Sigmoid colon (tissue), 6 donors: ENCODE measurements at regions not wholly inside any gene's neighbourhood (a gene's known extent, or its start where the extent isn't known, plus 50 kb on each side); places are given as distances from the start of the nearest gene placed in this dataset.

Experiments
- DNase-seq: peaks from one replicate; pipeline ENCODE4 v3.0.0-alpha.2; 2019
- H3K27ac ChIP-seq, 4 donors: fragments of 200-600 bp; sonication (generic); one replicate each; pipeline ENCODE4 v1.5.1; 2016 to 2019; ENCODE audit warnings: mild to moderate bottlenecking in 1 of 4
- H3K27me3 ChIP-seq, 3 donors: fragments of 200-600 bp; sonication (generic); one replicate each; pipeline ENCODE4 v1.5.1; 2019; ENCODE audit warnings: mild to moderate bottlenecking in 1 of 3
- H3K36me3 ChIP-seq, 4 donors: fragments of 200-600 bp; sonication (generic); one replicate each; pipeline ENCODE4 v1.5.1; 2016 to 2019
- H3K4me1 ChIP-seq, 4 donors: fragments of 200-600 bp; sonication (generic); one replicate each; pipeline ENCODE4 v1.5.1; 2017 to 2019
- H3K4me3 ChIP-seq, 4 donors: fragments of 200-600 bp; sonication (generic); one replicate each; pipeline ENCODE4 v1.5.1; 2017 to 2019; ENCODE audit warnings: mild to moderate bottlenecking in 2 of 4, moderate library complexity in 1 of 4
- H3K9me3 ChIP-seq, 4 donors: fragments of 200-600 bp in 3 of 4; sonication (generic) in 3 of 4; one replicate each; pipeline versions ENCODE4 v1.5.1 to v1.6.1; 2013 to 2019
- EP300 ChIP-seq, 4 donors: sonication (generic); formaldehyde crosslinking; IDR thresholded peaks; one replicate each; pipeline ENCODE4 v1.6.1; 2017; ENCODE audit warnings: antibody characterized with exemption in 4 of 4
- POLR2A ChIP-seq, 2 donors: fragments of 450-650 bp; IDR thresholded peaks; one replicate each; pipeline ENCODE4 v1.6.1; 2016; ENCODE audit warnings: antibody characterized with exemption in 2 of 2, mild to moderate bottlenecking in 2 of 2, moderate library complexity in 2 of 2
- POLR2AphosphoS5 ChIP-seq, 4 donors: sonication (generic); formaldehyde crosslinking; IDR thresholded peaks; one replicate each; pipeline ENCODE4 v1.6.1; 2017; ENCODE audit warnings: antibody characterized with exemption in 4 of 4
- WGBS, 2 donors: extraction: QIAGEN DNeasy Blood & Tissue Kit; methylation state at CpG; one replicate each; pipeline ENCODE4 v1.1.7; 2013; 5-methylcytosine and 5-hydroxymethylcytosine counted together
- intact Hi-C: fragments of 100-400 bp; cut with DNase I; formaldehyde crosslinking; loops from one replicate; pipeline ENCODE4 v1.15.1; 2023
- TF ChIP-seq, protein P1 (sequence below), 4 experiments: fragments of 450-650 bp in 3 of 4; fragments of 200-600 bp in 1 of 4; IDR thresholded peaks; one replicate each; pipeline ENCODE4 v1.5.1; 2016 to 2019; ENCODE audit warnings: antibody characterized with exemption in 4 of 4, mild to moderate bottlenecking in 3 of 4, moderate library complexity in 2 of 4
- donor health status: healthy with polysubstance abuse.
- donor health status: healthy.

DNA sequence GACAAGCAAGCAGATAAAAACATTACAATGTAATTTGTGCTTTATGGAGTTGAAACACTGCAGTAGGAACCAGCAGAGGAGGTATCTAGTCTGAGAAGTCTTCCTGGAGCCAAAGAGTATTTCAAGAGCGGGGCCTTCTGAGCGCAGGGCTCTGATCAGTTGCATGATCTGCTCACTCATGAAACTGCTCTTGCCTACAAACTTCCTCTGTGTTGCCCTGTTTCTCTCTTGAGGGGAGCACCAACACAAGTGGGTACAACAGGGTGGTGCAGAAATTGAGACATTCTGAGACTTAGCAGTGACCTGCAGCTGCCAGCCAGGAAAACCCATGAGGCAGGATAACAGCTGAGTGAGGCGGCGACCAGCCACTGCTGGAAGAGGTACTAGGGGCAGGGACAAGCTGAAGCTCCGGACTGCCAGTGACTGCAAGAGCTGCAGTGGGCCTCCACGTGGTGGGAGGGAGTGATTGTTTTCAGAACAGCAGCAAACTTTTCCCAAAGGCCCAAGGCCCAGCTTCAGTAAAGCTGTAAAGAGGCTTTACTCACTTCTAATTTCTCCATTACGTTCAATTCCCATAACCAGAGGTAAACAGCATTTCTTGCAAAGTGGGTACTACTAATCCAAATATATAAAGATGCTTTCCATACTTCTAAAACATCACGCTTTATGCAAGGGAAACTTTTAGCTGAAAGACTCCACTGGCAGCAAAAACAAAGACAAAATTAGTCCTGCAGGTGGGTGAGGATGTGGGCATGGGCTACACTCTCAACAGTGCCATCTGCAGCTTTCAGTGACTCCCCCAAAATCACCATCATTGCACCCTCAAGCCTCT lies 69.0 kb upstream of the LPP start:
- WGBS, 2 donors: 80 to 94% methylated on average over 8 of the region's 8 CpGs
- intact Hi-C loops: no loop called here

DNA sequence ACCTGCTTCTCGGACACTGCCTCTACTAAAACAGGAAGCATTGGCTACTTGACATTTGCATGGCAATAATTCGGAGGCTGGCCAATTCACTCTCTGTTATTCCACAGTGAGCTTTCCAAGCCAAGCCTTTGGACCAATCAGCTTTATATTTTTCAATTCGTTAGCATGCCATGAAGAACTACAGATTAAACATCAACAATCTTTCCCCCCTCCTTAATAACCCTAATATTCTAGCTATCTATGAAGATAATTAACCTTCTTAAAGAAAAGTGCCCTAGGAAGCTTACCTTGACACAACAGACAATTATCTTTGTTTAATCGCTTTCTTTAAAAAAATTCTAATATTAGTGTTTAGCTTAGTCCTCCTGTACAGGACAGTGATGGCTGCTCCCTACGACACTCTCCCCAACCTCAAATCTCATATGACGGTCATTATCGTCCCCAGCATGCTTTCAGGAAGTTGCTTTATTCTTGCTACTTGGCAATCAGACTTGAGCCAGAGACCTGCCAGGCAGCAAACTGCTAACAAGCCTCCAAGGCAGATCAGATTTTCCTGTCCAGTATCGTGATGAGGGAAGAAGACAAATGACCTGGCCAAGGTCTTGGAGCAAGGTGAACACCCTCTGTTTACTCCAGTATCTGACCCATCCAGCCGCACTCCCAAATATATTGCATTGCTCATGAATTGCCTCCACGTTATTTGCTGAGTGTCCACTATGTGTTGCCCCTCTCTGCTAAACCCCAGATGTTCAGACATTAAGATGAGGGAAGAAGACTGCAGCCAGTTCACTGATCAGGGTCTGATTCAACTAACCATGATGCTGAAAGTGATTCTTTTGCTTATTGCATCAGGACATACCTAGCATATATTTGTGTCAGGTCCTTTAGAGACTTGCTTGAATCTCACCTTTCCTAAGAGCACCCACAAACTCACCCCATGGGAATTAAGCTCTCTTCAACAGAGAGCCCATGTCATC lies 68.1 kb upstream of the LPP start:
- TF ChIP-seq, protein P1, sequence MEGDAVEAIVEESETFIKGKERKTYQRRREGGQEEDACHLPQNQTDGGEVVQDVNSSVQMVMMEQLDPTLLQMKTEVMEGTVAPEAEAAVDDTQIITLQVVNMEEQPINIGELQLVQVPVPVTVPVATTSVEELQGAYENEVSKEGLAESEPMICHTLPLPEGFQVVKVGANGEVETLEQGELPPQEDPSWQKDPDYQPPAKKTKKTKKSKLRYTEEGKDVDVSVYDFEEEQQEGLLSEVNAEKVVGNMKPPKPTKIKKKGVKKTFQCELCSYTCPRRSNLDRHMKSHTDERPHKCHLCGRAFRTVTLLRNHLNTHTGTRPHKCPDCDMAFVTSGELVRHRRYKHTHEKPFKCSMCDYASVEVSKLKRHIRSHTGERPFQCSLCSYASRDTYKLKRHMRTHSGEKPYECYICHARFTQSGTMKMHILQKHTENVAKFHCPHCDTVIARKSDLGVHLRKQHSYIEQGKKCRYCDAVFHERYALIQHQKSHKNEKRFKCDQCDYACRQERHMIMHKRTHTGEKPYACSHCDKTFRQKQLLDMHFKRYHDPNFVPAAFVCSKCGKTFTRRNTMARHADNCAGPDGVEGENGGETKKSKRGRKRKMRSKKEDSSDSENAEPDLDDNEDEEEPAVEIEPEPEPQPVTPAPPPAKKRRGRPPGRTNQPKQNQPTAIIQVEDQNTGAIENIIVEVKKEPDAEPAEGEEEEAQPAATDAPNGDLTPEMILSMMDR (IDR thresholded peaks at IDR 0.05): no peak
- TF ChIP-seq POLR2A (IDR thresholded peaks at IDR 0.05): no peak
- no peak for TF ChIP-seq POLR2AphosphoS5 (IDR thresholded peaks at IDR 0.05)
- no peak for TF ChIP-seq EP300 (IDR thresholded peaks at IDR 0.05)
- Histone ChIP-seq H3K4me1 (peaks cover 0 to 5% (median 0%) of the 10 kb centered on the region in 4 donors), H3K36me3 (no peaks in the 10 kb centered on the region), H3K27ac (no peak overlapping the region), H3K9me3 (no peaks in the 10 kb centered on the region), H3K27me3 (no peaks in the 10 kb centered on the region), H3K4me3 (no peak overlapping the region)
- intact Hi-C loops: no loop called here
- DNase-seq: no peak
- WGBS, 2 donors: 88 to 91% methylated on average over 10 of the region's 10 CpGs

More for the DNA sequence above, 69.0 kb upstream of the LPP start:
- no peaks in the 10 kb centered on the region for H3K9me3 ChIP-seq
- peaks cover 0 to 5% (median 0%) of the 10 kb centered on the region in 4 donors for H3K4me1 ChIP-seq
- no peak overlapping the region for H3K4me3 ChIP-seq
- no peaks in the 10 kb centered on the region for H3K27me3 ChIP-seq
- no peak overlapping the region for H3K27ac ChIP-seq
- no peak for TF ChIP-seq EP300 (IDR thresholded peaks at IDR 0.05)
- no peak for DNase-seq
- H3K36me3 ChIP-seq: no peaks in the 10 kb centered on the region

DNA sequence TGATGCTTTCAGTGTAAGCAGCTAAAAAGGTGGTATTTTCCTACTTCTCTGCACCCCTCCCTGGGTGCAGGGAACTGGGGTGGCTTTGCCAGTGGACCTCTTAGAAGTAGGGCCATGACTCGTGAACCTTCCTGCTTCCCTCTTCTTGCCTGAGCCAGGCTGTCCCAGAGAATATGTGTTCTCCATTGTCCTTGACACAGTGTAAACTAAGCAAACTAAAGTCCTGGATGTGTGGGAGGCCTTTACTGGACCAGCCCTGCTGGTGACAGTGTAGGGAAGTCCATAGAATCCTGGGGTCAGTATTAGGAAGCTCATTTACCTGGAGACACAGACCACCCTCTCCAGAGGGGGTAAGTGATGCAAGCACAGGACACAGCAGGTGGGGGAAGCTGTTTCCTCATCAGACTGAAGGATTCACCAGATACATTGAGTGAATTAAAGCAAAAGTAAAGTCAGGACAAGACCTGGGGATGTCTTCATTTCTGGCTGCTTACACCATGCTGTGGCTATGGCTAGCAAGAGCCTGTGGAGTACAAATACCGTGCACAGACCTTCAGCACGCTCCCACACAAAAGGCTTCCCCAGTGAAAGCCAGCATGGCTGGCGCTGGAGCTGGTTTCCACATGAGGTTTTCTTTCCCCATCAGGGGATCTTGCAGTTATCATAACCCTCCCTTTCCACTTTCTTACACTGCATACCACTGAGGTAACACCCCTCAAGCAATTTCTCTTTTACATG lies 64.8 kb upstream of the LPP start:
- no peak overlapping the region for H3K27ac ChIP-seq
- no peak for DNase-seq
- intact Hi-C loops: no loop called here
- no peaks in the 10 kb centered on the region for H3K27me3 ChIP-seq
- no peak overlapping the region for H3K4me3 ChIP-seq
- H3K36me3 ChIP-seq: no peaks in the 10 kb centered on the region
- no peaks in the 10 kb centered on the region for H3K4me1 ChIP-seq
- H3K9me3 ChIP-seq: no peaks in the 10 kb centered on the region
- TF ChIP-seq, protein P1 (IDR thresholded peaks at IDR 0.05): no peak
- WGBS, 2 donors: 89 to 97% methylated on average over 4 of the region's 4 CpGs

GRCh38 chr3:188090620-188091309 lies 63.2 kb upstream of the LPP start:
- TF ChIP-seq POLR2AphosphoS5 (IDR thresholded peaks at IDR 0.05) (no peak), POLR2A (IDR thresholded peaks at IDR 0.05) (no peak), EP300 (IDR thresholded peaks at IDR 0.05) (no peak)
- TF ChIP-seq, protein P1 (IDR thresholded peaks at IDR 0.05): no peak
- DNase-seq: no peak
- H3K4me3 ChIP-seq: no peak overlapping the region
- intact Hi-C loops: no loop called here
- no peaks in the 10 kb centered on the region for H3K9me3 ChIP-seq
- 36 to 76% methylated on average over 10 of the region's 10 CpGs for WGBS, 2 donors
- H3K4me1 ChIP-seq: no peaks in the 10 kb centered on the region
- H3K27me3 ChIP-seq: no peaks in the 10 kb centered on the region
- H3K27ac ChIP-seq: no peak overlapping the region
- H3K36me3 ChIP-seq: no peaks in the 10 kb centered on the region
